CD4-positive, alpha-beta T cell treated with Interferon alpha-2 for 1 hour (primary cell): ENCODE measurements at regions not wholly inside any gene's neighbourhood (a gene's known extent, or its start where the extent isn't known, plus 50 kb on each side); places are given as distances from the start of the nearest gene placed in this dataset.
"Not testable (repeated sequence)": the region's sequence is repeated elsewhere in the genome, so short reads cannot be mapped to it uniquely, and the experiment has no call there.

Experiments
- DNase-seq, 2 donors: peaks; one replicate each; pipeline ENCODE4 v3.0.0-alpha.2; 2020 to 2022

GRCh38 chr3:182294256-182294655 lies 499.0 kb upstream of the ATP11B start:
- no peak for DNase-seq

GRCh38 chr3:182294696-182295095 lies 498.6 kb upstream of the ATP11B start:
- no peak for DNase-seq

GRCh38 chr3:182300266-182300665 lies 493.0 kb upstream of the ATP11B start:
- DNase-seq: no peak

- no peak for DNase-seq
Observed at GRCh38 chr3:182303169-182303568, 490.1 kb upstream of the ATP11B start.

- DNase-seq: no peak
Observed at GRCh38 chr3:182305881-182306665, 487.2 kb upstream of the ATP11B start.

GRCh38 chr3:182308328-182308727 lies 485.0 kb upstream of the ATP11B start:
- no peak for DNase-seq

- DNase-seq: no peak
Observed at GRCh38 chr3:182309120-182309519, 484.2 kb upstream of the ATP11B start.

DNA sequence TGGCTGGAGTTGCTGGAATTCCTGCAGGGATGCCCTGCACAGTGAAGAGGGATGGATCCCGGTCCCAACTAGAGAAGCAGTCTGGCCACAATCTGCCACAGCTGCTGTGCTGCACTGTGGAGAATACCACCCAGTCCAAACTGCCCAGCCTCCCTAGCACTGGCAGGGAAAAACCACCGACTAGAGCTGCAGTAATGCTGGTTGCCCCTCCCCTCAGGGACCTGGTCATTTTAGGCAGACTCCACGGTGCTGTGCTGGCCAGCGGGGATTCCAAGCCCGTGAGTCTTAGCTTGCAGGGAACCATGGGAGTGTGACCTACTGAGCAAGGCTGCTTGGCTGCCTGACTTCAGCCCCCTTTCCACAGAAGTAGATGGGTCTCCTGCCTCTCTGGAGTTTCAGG lies 478.0 kb upstream of the ATP11B start:
- no peak for DNase-seq

- DNase-seq: no peak
Observed at GRCh38 chr3:182323126-182323700, 470.1 kb upstream of the ATP11B start.

DNA sequence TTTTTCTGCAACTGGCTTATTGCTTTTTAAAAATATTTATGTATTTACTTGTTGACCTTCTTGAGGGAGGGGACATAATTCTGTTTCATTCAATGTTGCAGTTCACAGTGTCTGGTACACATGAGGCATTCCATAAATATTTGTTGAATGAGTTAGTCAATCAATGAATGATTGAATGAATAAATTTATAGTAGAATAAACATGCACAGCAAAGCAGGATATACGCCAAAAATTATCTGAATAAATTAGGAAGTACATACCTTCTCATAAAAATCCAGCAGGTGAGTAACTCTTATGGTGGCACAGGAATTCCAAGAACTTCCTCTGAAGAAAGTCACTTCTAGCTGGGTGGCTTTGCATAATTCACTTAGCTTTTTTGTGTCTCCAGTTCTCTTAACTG lies 469.4 kb upstream of the ATP11B start:
- DNase-seq: no peak

- DNase-seq: no peak
Observed at GRCh38 chr3:182325213-182325950, 467.9 kb upstream of the ATP11B start.

- no peak for DNase-seq
Observed at GRCh38 chr3:182327196-182327681, 466.1 kb upstream of the ATP11B start.

DNA sequence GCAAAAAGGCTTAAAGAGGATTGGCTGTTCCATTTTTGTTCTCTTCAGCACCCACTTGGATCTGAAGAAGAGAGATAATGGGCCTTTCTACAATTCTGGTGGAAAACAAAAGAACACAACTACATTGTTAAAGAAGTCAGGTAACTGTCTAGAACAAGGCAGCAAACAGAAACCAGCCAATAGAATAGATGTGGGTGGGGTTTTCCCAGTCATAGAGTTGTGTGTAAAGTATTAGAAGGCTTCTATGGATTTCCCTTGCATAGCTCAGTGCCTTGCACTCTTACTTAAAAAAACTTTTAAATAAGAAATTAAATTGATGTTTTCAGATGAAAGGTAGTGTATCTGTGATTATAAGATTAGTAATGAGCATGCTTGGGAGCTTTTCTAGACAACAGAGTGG lies 462.7 kb upstream of the ATP11B start:
- no peak for DNase-seq

DNA sequence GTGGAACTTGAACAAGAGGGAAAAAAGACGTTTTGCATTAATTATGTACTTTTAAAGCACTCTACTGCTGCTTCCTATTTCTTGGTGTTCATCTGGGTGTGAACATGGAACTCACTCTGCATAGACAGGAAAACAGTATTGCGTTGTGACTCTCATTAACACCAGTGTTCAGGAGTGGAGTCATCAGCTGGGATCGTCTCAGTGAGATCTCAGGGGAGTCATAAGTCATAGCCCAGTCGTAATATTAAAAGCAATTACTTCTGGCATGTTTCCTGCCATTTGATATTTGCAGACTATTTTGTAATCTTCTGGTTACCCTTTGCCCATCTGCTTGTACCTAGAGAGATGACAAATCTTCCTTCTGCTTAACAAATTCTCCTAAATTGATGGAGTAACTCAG lies 462.0 kb upstream of the ATP11B start:
- no peak for DNase-seq

DNA sequence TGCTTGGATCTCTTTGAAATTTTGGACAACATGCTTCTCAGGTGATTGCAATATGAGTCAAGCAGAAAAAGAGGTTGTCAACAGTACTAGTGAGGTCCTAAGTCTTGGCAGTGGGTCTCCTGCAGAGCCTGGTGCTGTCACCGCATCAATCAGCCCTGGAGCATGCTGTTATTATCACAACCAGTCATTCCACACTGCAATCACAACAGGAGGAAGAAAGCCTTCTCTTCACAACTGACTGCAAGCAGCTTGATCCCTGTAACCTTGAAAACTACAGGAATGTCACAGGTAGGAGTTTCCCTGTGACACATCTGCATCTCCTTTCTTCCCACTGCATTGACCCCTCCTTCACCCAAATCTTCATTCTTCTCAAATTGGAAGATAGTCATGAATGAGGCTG lies 451.1 kb upstream of the ATP11B start:
- no peak for DNase-seq

DNA sequence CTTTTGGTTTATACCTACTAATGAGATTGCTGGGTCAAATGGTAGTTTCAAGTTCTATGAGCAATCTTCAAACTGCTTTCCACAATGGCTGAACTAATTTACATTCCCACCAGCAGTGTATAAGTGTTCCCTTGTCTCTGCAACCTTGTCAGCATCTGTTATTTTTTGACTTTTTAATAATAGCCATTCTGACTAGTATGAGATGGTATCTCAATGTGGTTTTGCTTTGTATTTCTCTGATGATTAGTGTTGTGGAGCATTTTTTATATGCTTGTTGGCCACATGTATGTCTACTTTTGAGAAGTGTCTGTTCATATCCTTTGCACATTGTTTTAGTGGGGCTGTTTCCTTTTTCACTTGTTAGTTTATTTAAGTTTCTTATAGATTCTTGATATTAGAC lies 449.3 kb upstream of the ATP11B start:
- DNase-seq: not testable (repeated sequence)

DNA sequence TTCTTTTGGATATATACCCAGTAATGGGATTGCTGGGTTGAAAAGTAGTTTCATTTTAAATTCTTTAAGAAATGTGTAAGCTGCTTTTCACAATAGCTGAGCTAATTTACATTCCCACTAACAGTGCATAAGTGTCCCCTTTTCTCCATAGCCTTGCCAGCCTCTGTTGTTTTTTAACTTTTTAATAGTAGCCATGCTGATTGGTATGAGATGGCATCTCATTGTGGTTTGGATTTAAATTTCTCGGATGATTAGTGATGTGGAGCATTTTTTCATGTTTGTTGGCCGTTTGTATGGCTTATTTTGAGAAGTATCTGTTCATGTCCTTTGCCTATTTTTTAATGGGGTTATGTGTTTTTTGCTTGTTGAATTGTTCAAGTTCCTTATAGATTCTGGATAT lies 444.3 kb upstream of the ATP11B start:
- DNase-seq: no peak

DNA sequence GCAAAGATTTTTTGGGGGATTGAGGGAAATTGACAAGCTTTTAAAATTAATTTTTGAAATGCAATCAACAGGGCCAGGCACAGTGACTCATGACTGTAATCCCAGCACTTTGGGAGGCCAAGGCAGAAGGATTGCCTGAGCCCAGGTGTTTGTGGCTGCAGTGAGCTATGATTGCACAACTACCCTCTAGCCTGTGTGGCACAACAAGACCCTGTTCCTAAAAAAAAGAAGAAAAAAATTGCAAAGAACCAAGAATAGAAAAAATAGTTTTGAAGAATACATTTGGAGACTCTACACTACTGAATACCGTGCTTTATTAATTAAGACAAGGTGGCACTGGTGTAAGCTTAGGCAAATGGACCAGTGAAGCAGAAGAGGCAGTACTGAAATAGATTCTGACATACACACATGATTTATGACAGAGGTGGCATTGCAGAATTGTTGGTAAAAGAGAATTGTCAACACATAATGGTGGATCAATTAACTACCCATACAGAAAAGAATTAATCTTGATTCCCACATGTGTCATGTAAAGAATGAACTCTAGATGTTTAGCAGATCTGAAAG lies 443.3 kb upstream of the ATP11B start:
- DNase-seq: no peak

- no peak for DNase-seq
Observed at GRCh38 chr3:182357928-182358327, 435.4 kb upstream of the ATP11B start.

GRCh38 chr3:182364323-182364722 lies 429.0 kb upstream of the ATP11B start:
- no peak for DNase-seq

GRCh38 chr3:182364723-182365650 lies 428.3 kb upstream of the ATP11B start:
- DNase-seq: no peak

DNA sequence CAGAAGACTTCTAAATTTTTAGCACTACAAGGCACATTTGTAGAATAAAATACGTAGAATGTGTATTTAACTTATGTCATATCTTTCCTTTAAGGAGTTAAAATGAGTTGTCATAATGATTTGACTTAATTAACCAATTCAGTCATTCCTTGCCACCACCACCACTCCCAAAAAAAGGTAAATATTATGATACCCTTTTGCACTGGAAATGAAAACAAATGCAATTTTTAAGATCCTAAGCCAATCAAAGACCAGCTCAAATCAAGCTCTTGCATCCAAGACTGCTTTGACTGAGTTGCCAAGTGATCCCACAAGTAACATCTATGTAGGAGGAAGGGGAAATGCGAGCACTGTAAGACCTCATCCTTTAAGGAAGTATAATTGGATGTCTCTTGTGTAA lies 426.6 kb upstream of the ATP11B start:
- DNase-seq: no peak
